Stomach (tissue), 4 donors: ENCODE measurements at regions not wholly inside any gene's neighbourhood (a gene's known extent, or its start where the extent isn't known, plus 50 kb on each side); places are given as distances from the start of the nearest gene placed in this dataset.

Experiments
- POLR2AphosphoS5 ChIP-seq, 3 donors: sonication (generic); formaldehyde crosslinking; IDR thresholded peaks; one replicate each; pipeline ENCODE4 v1.6.1; 2016; ENCODE audit warnings: antibody characterized with exemption in 3 of 3
- TF ChIP-seq, protein P1 (sequence below), 7 experiments: fragments of 450-650 bp in 4 of 7; fragments of 200-600 bp in 3 of 7; sonication (generic) in 3 of 7; IDR thresholded peaks; one replicate each; pipeline ENCODE4 v1.5.1; 2016 to 2019; ENCODE audit warnings: antibody characterized with exemption in 7 of 7, control low read depth in 2 of 7, mild to moderate bottlenecking in 1 of 7

GRCh38 chr6:100166956-100167355 lies 172.9 kb upstream of the MCHR2 start:
- no peak for TF ChIP-seq POLR2AphosphoS5 (IDR thresholded peaks at IDR 0.05)
- TF ChIP-seq, protein P1, sequence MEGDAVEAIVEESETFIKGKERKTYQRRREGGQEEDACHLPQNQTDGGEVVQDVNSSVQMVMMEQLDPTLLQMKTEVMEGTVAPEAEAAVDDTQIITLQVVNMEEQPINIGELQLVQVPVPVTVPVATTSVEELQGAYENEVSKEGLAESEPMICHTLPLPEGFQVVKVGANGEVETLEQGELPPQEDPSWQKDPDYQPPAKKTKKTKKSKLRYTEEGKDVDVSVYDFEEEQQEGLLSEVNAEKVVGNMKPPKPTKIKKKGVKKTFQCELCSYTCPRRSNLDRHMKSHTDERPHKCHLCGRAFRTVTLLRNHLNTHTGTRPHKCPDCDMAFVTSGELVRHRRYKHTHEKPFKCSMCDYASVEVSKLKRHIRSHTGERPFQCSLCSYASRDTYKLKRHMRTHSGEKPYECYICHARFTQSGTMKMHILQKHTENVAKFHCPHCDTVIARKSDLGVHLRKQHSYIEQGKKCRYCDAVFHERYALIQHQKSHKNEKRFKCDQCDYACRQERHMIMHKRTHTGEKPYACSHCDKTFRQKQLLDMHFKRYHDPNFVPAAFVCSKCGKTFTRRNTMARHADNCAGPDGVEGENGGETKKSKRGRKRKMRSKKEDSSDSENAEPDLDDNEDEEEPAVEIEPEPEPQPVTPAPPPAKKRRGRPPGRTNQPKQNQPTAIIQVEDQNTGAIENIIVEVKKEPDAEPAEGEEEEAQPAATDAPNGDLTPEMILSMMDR (IDR thresholded peaks at IDR 0.05): no peak
